ENCODE measurements at regions not wholly inside any gene's neighbourhood (a gene's known extent, or its start where the extent isn't known, plus 50 kb on each side); places are given as distances from the start of the nearest gene placed in this dataset.

GRCh38 chr18:51540562-51540961 lies 343.1 kb upstream of the MEX3C start:
- H3K27ac ChIP-seq: no peak overlapping the region
- TF ChIP-seq CTCF (IDR thresholded peaks at IDR 0.05): no peak
- no peak for TF ChIP-seq ZFX (IDR thresholded peaks at IDR 0.05; ENCODE audit: borderline replicate concordance)

GRCh38 chr18:51541230-51541629 lies 343.7 kb upstream of the MEX3C start:
- H3K27ac ChIP-seq: no peak overlapping the region
- no peak for TF ChIP-seq CTCF (IDR thresholded peaks at IDR 0.05)
- no peak for TF ChIP-seq ZFX (IDR thresholded peaks at IDR 0.05; ENCODE audit: borderline replicate concordance)

GRCh38 chr18:51543658-51544155 lies 346.2 kb upstream of the MEX3C start:
- H3K27ac ChIP-seq: no peak overlapping the region
- TF ChIP-seq CTCF (IDR thresholded peaks at IDR 0.05): no peak
- no peak for TF ChIP-seq ZFX (IDR thresholded peaks at IDR 0.05; ENCODE audit: borderline replicate concordance)

GRCh38 chr18:51545446-51545845 lies 348.0 kb upstream of the MEX3C start:
- no peak overlapping the region for H3K27ac ChIP-seq
- TF ChIP-seq CTCF (IDR thresholded peaks at IDR 0.05) (no peak), ZFX (IDR thresholded peaks at IDR 0.05; ENCODE audit: borderline replicate concordance) (no peak)

GRCh38 chr18:51559198-51559901 lies 361.9 kb upstream of the MEX3C start:
- no peak overlapping the region for H3K27ac ChIP-seq
- TF ChIP-seq CTCF (IDR thresholded peaks at IDR 0.05): no peak

- H3K27ac ChIP-seq: no peak overlapping the region
- TF ChIP-seq CTCF (IDR thresholded peaks at IDR 0.05): no peak
- no peak for TF ChIP-seq ZFX (IDR thresholded peaks at IDR 0.05; ENCODE audit: borderline replicate concordance)
Observed at GRCh38 chr18:51559902-51560287, 362.4 kb upstream of the MEX3C start.

- H3K27ac ChIP-seq: no peak overlapping the region
- TF ChIP-seq ZFX (IDR thresholded peaks at IDR 0.05; ENCODE audit: borderline replicate concordance): no peak
- TF ChIP-seq CTCF (IDR thresholded peaks at IDR 0.05): no peak
Observed at GRCh38 chr18:51561821-51562220, 364.3 kb upstream of the MEX3C start.

Measured in 22Rv1 (cell line).